ENCODE measurements at regions not wholly inside any gene's neighbourhood (a gene's known extent, or its start where the extent isn't known, plus 50 kb on each side); places are given as distances from the start of the nearest gene placed in this dataset.

DNA sequence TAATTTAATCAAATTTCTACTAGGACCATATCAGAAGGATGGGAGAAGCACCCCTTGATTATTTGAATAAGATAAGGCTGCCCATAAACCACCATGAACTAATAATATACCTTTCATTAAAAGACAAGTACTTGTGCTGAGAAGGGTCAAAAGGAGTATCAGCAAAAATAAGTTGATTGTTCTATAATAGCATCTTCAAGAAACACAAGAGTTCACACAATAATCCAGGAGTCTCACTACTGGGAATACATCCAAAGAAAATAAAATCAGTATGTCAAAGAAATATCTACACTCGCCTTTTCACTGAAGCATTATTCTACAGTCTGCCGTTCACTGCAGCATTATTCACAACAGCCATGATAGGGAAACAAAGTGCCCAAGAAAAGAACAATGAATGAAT lies 1310.1 kb upstream of the PCDH9 start:
- no peak for TF ChIP-seq CTCF (IDR thresholded peaks at IDR 0.05; ENCODE audit: low read length)
- TF ChIP-seq EZH2phosphoT487 (IDR thresholded peaks at IDR 0.05; ENCODE audit: low read length) = no peak
- no peak for TF ChIP-seq EZH2 (optimal IDR thresholded peaks at IDR 0.05; ENCODE audit: low read depth, low read length)
